HK-2 (cell line): ENCODE measurements at regions not wholly inside any gene's neighbourhood (a gene's known extent, or its start where the extent isn't known, plus 50 kb on each side); places are given as distances from the start of the nearest gene placed in this dataset.
"Not testable (repeated sequence)": the region's sequence is repeated elsewhere in the genome, so short reads cannot be mapped to it uniquely, and the experiment has no call there.

Experiments
- DNase-seq: peaks from one replicate; pipeline ENCODE4 v3.0.0-alpha.2; 2018; ENCODE audit not compliant: unreplicated experiment

GRCh38 chr10:18735711-18736110 lies 76.5 kb downstream of the ARL5B start:
- DNase-seq, result no peak

- no peak for DNase-seq
Measured at GRCh38 chr10:18737236-18737635, 78.0 kb downstream of the ARL5B start.

- DNase-seq, result peak; percentile 3
Measured at GRCh38 chr10:18737841-18738240, 78.6 kb downstream of the ARL5B start.

- no peak for DNase-seq
Measured at GRCh38 chr10:18738835-18739234, 79.6 kb downstream of the ARL5B start.

GRCh38 chr10:18743926-18744325 lies 84.7 kb downstream of the ARL5B start:
- DNase-seq, result no peak

GRCh38 chr10:18753312-18753895 lies 94.2 kb downstream of the ARL5B start:
- DNase-seq, result no peak

GRCh38 chr10:18759575-18759974 lies 100.3 kb downstream of the ARL5B start:
- no peak for DNase-seq

GRCh38 chr10:18760836-18761235 lies 101.6 kb downstream of the ARL5B start:
- DNase-seq, result no peak

GRCh38 chr10:18767981-18768380 lies 108.8 kb downstream of the ARL5B start:
- DNase-seq, result no peak

GRCh38 chr10:18773180-18773579 lies 113.9 kb downstream of the ARL5B start:
- DNase-seq, result no peak

GRCh38 chr10:18777258-18777657 lies 118.0 kb downstream of the ARL5B start:
- DNase-seq, result no peak

GRCh38 chr10:18786478-18786877 lies 127.2 kb downstream of the ARL5B start:
- DNase-seq, result no peak

GRCh38 chr10:18793951-18794350 lies 134.7 kb downstream of the ARL5B start:
- no peak for DNase-seq

- no peak for DNase-seq
Measured at GRCh38 chr10:18795549-18795948, 136.3 kb downstream of the ARL5B start.

- no peak for DNase-seq
Measured at GRCh38 chr10:18797286-18797685, 138.1 kb downstream of the ARL5B start.

- peak; percentile 2 for DNase-seq
Measured at GRCh38 chr10:18822156-18822555, 162.9 kb downstream of the ARL5B start.

- no peak for DNase-seq
Measured at GRCh38 chr10:18829259-18829658, 170.0 kb downstream of the ARL5B start.

- DNase-seq, result no peak
Measured at GRCh38 chr10:18830277-18830676, 171.0 kb downstream of the ARL5B start.

- DNase-seq, result not testable (repeated sequence)
Measured at GRCh38 chr10:18856623-18857022, 192.0 kb upstream of the MALRD1 start.

GRCh38 chr10:18859659-18860058 lies 188.9 kb upstream of the MALRD1 start:
- no peak for DNase-seq

- DNase-seq, result no peak
Measured at GRCh38 chr10:18860186-18860585, 188.4 kb upstream of the MALRD1 start.

- DNase-seq, result no peak
Measured at GRCh38 chr10:18860631-18861240, 187.9 kb upstream of the MALRD1 start.

GRCh38 chr10:18861382-18861781 lies 187.2 kb upstream of the MALRD1 start:
- DNase-seq, result no peak

- no peak for DNase-seq
Measured at GRCh38 chr10:18866852-18867251, 181.7 kb upstream of the MALRD1 start.
